ENCODE measurements at regions not wholly inside any gene's neighbourhood (a gene's known extent, or its start where the extent isn't known, plus 50 kb on each side); places are given as distances from the start of the nearest gene placed in this dataset.

- no peak for DNase-seq (ENCODE audit: low read depth in 4 of 4, low spot score in 2 of 4)
These were observed 246.5 kb downstream of the PPP1R2C start for GRCh38 chrX:42531441-42531840.

GRCh38 chrX:42530027-42530426 is 247.9 kb downstream of the PPP1R2C start:
- DNase-seq (ENCODE audit: low read depth in 4 of 4, low spot score in 2 of 4): no peak

- no peak for DNase-seq (ENCODE audit: low read depth in 4 of 4, low spot score in 2 of 4)
These were observed 253.6 kb downstream of the PPP1R2C start for GRCh38 chrX:42524379-42524778.

- DNase-seq (ENCODE audit: low read depth in 4 of 4, low spot score in 2 of 4): no peak
These were observed 258.2 kb downstream of the PPP1R2C start for GRCh38 chrX:42519666-42520231.

GRCh38 chrX:42515939-42516338 is 262.0 kb downstream of the PPP1R2C start:
- no peak for DNase-seq (ENCODE audit: low read depth in 4 of 4, low spot score in 2 of 4)

GRCh38 chrX:42505016-42505415 is 272.9 kb downstream of the PPP1R2C start:
- DNase-seq (ENCODE audit: low read depth in 4 of 4, low spot score in 2 of 4): no peak

GRCh38 chrX:42499620-42500019 is 278.3 kb downstream of the PPP1R2C start:
- no peak for DNase-seq (ENCODE audit: low read depth in 4 of 4, low spot score in 2 of 4)

- DNase-seq (ENCODE audit: low read depth in 4 of 4, low spot score in 2 of 4): no peak
These were observed 280.6 kb downstream of the PPP1R2C start for GRCh38 chrX:42497356-42497755.

- no peak for DNase-seq (ENCODE audit: low read depth in 4 of 4, low spot score in 2 of 4)
These were observed 281.7 kb downstream of the PPP1R2C start for GRCh38 chrX:42496239-42496638.

- no peak for DNase-seq (ENCODE audit: low read depth in 4 of 4, low spot score in 2 of 4)
These were observed 282.8 kb downstream of the PPP1R2C start for GRCh38 chrX:42495139-42495538.

- no peak for DNase-seq (ENCODE audit: low read depth in 4 of 4, low spot score in 2 of 4)
These were observed 286.6 kb downstream of the PPP1R2C start for GRCh38 chrX:42491137-42491907.

- no peak for DNase-seq (ENCODE audit: low read depth in 4 of 4, low spot score in 2 of 4)
These were observed 287.9 kb downstream of the PPP1R2C start for GRCh38 chrX:42490111-42490510.

- DNase-seq (ENCODE audit: low read depth in 4 of 4, low spot score in 2 of 4): no peak
These were observed 292.4 kb downstream of the PPP1R2C start for GRCh38 chrX:42485601-42486000.

- DNase-seq (ENCODE audit: low read depth in 4 of 4, low spot score in 2 of 4): no peak
These were observed 293.7 kb downstream of the PPP1R2C start for GRCh38 chrX:42484233-42484632.

GRCh38 chrX:42477396-42477795 is 300.6 kb downstream of the PPP1R2C start:
- DNase-seq (ENCODE audit: low read depth in 4 of 4, low spot score in 2 of 4): no peak

GRCh38 chrX:42472727-42473126 is 305.2 kb downstream of the PPP1R2C start:
- DNase-seq (ENCODE audit: low read depth in 4 of 4, low spot score in 2 of 4): no peak

- DNase-seq (ENCODE audit: low read depth in 4 of 4, low spot score in 2 of 4): no peak
These were observed 311.5 kb downstream of the PPP1R2C start for GRCh38 chrX:42466332-42467046.

- no peak for DNase-seq (ENCODE audit: low read depth in 4 of 4, low spot score in 2 of 4)
These were observed 312.1 kb downstream of the PPP1R2C start for GRCh38 chrX:42465821-42466220.

- DNase-seq (ENCODE audit: low read depth in 4 of 4, low spot score in 2 of 4): no peak
These were observed 314.1 kb downstream of the PPP1R2C start for GRCh38 chrX:42463706-42464490.

- DNase-seq (ENCODE audit: low read depth in 4 of 4, low spot score in 2 of 4): no peak
These were observed 315.0 kb downstream of the PPP1R2C start for GRCh38 chrX:42462917-42463316.

GRCh38 chrX:42460706-42461105 is 317.3 kb downstream of the PPP1R2C start:
- no peak for DNase-seq (ENCODE audit: low read depth in 4 of 4, low spot score in 2 of 4)

All from left renal cortex interstitium (tissue), 4 donors.